Neuronal stem cell (in vitro differentiated cells): ENCODE measurements at regions not wholly inside any gene's neighbourhood (a gene's known extent, or its start where the extent isn't known, plus 50 kb on each side); places are given as distances from the start of the nearest gene placed in this dataset.

Experiments used
- DNase-seq: peaks from one replicate; pipeline ENCODE4 v3.0.0-alpha.2; 2013; ENCODE audit warnings: low spot score
- H2AFZ ChIP-seq: one replicate; pipeline ENCODE4 v1.6.1; 2013; ENCODE audit warnings: mild to moderate bottlenecking, low read length, inconsistent platforms
- H2AK5ac ChIP-seq: 2 replicates; pipeline ENCODE4 v1.6.1; 2013; ENCODE audit warnings: low read depth, mild to moderate bottlenecking, inconsistent platforms, low read length, moderate library complexity, mixed read lengths
- H2BK120ac ChIP-seq: 2 replicates; pipeline ENCODE4 v1.6.1; 2013; ENCODE audit warnings: low read depth, mild to moderate bottlenecking, inconsistent platforms, low read length, moderate library complexity, mixed read lengths
- H2BK12ac ChIP-seq: one replicate; pipeline ENCODE4 v1.6.1; 2013; ENCODE audit warnings: low read length, inconsistent platforms
- H2BK15ac ChIP-seq: 2 replicates; pipeline ENCODE4 v1.6.1; 2013; ENCODE audit warnings: mild to moderate bottlenecking, low read length, inconsistent platforms, mixed read lengths
- H2BK5ac ChIP-seq: one replicate; pipeline ENCODE4 v1.6.1; 2013; ENCODE audit warnings: inconsistent platforms, mild to moderate bottlenecking, low read length, moderate library complexity
- H3K14ac ChIP-seq: one replicate; pipeline ENCODE4 v1.6.1; 2013; ENCODE audit warnings: low read length, inconsistent platforms
- H3K18ac ChIP-seq: 2 replicates; pipeline ENCODE4 v1.6.1; 2013; ENCODE audit warnings: low read length, inconsistent platforms
- H3K23ac ChIP-seq: 2 replicates; pipeline ENCODE4 v1.6.1; 2013; ENCODE audit warnings: low read depth, mild to moderate bottlenecking, mixed read lengths, low read length, inconsistent platforms; ENCODE audit not compliant: poor library complexity
- H3K27ac ChIP-seq: replicated peaks from 3 replicates; pipeline ENCODE4 v1.5.1; 2013; ENCODE audit warnings: low read length, inconsistent platforms
- H3K27me3 ChIP-seq, 3 experiments: 2 replicates each; pipeline ENCODE4 v1.6.1; 2013; ENCODE audit warnings: low read length in 3 of 3, mild to moderate bottlenecking in 2 of 3, inconsistent platforms in 1 of 3, low read depth in 1 of 3, mixed read lengths in 1 of 3, moderate library complexity in 1 of 3; ENCODE audit not compliant: control insufficient read depth in 3 of 3, insufficient read depth in 3 of 3
- H3K36me3 ChIP-seq, 2 donors: replicated peaks in 1 of 2; 2 replicates each; pipeline ENCODE4 v1.6.1; 2013; ENCODE audit warnings: low read length in 2 of 2; ENCODE audit not compliant: control insufficient read depth in 2 of 2, insufficient read depth in 2 of 2
- H3K4ac ChIP-seq: 2 replicates; pipeline ENCODE4 v1.6.1; 2013; ENCODE audit warnings: inconsistent platforms, mild to moderate bottlenecking, low read length, moderate library complexity
- H3K4me1 ChIP-seq, 2 donors: 1 replicate in 1 of 2; 2 replicates in 1 of 2; pipeline ENCODE4 v1.6.1; 2013; ENCODE audit warnings: low read length in 2 of 2, low read depth in 1 of 2; ENCODE audit not compliant: control insufficient read depth in 2 of 2, insufficient read depth in 1 of 2
- H3K4me2 ChIP-seq: one replicate; pipeline ENCODE4 v1.6.1; 2013; ENCODE audit warnings: mild to moderate bottlenecking, low read length, inconsistent platforms; ENCODE audit not compliant: insufficient read depth, poor library complexity, severe bottlenecking
- H3K4me3 ChIP-seq, 2 donors: 2 replicates each; pipeline ENCODE4 v1.5.1; 2013; ENCODE audit warnings: low read length in 2 of 2, mild to moderate bottlenecking in 2 of 2, inconsistent platforms in 1 of 2, moderate library complexity in 1 of 2
- H3K79me1 ChIP-seq: one replicate; pipeline ENCODE4 v1.6.1; 2013; ENCODE audit warnings: low read depth, mild to moderate bottlenecking, inconsistent platforms, low read length, moderate library complexity
- H3K9ac ChIP-seq: one replicate; pipeline ENCODE4 v1.6.1; 2013; ENCODE audit warnings: mild to moderate bottlenecking, low read depth, low read length, inconsistent platforms; ENCODE audit not compliant: poor library complexity
- H3K9me3 ChIP-seq, 2 donors: replicated peaks in 1 of 2; 2 replicates each; pipeline versions ENCODE3 to v1.6.1; 2013; ENCODE audit warnings: low read length in 2 of 2, mild to moderate bottlenecking in 2 of 2, inconsistent platforms in 1 of 2, low read depth in 1 of 2, mixed read lengths in 1 of 2, moderate library complexity in 1 of 2; ENCODE audit not compliant: control insufficient read depth in 2 of 2, insufficient read depth in 1 of 2
- H4K8ac ChIP-seq: one replicate; pipeline ENCODE4 v1.6.1; 2013; ENCODE audit warnings: low read depth, mild to moderate bottlenecking, inconsistent platforms, low read length, moderate library complexity
- H4K91ac ChIP-seq: one replicate; pipeline ENCODE4 v1.6.1; 2013; ENCODE audit warnings: low read length, low read depth, mild to moderate bottlenecking, inconsistent platforms; ENCODE audit not compliant: poor library complexity
- whole genome bisulfite sequencing, 2 donors: extraction: QIAGEN DNeasy Blood & Tissue Kit; methylation state at CpG; one replicate each; pipeline ENCODE4 v1.1.7; 2013; ENCODE audit warnings: missing lambda C conversion rate in 2 of 2, mixed read lengths in 1 of 2; ENCODE audit not compliant: insufficient read length in 2 of 2, insufficient replicate concordance in 1 of 2; ENCODE audit errors: extremely low coverage in 2 of 2; 5-methylcytosine and 5-hydroxymethylcytosine counted together

- Histone ChIP-seq H3K4ac (no peak overlapping the region), H3K4me2 (no peak overlapping the region), H3K4me3 (no peak overlapping the region), H3K79me1 (no peaks in the 10 kb centered on the region), H3K23ac (no peak overlapping the region), H2BK5ac (no peak overlapping the region), H3K18ac (no peak overlapping the region), H3K9ac (no peak overlapping the region), H3K4me1 (no peaks in the 10 kb centered on the region), H4K8ac (no peak overlapping the region), H2BK120ac (no peak overlapping the region), H3K36me3 (no peaks in the 10 kb centered on the region), H3K14ac (no peak overlapping the region), H2BK12ac (no peak overlapping the region), H2BK15ac (no peak overlapping the region), H3K27ac (no peak overlapping the region), H2AFZ (no peak overlapping the region), H2AK5ac (no peak overlapping the region), H3K9me3 (no peaks in the 10 kb centered on the region), H4K91ac (no peak overlapping the region), H3K27me3 (no peaks in the 10 kb centered on the region)
- DNase-seq: no peak
- no CpG with 5 or more reads among the region's 2 CpGs for WGBS, 2 donors
Measured at GRCh38 chr2:150219861-150220260, 267.6 kb downstream of the RND3 start.

GRCh38 chr2:150215041-150215440 is 272.4 kb downstream of the RND3 start:
- Histone ChIP-seq H2BK120ac (no peak overlapping the region), H3K27ac (no peak overlapping the region), H2BK5ac (no peak overlapping the region), H3K9me3 (no peaks in the 10 kb centered on the region), H3K9ac (no peak overlapping the region), H4K8ac (no peak overlapping the region), H4K91ac (no peak overlapping the region), H2BK12ac (no peak overlapping the region), H3K18ac (no peak overlapping the region), H3K4me3 (no peak overlapping the region), H2BK15ac (no peak overlapping the region), H3K4ac (no peak overlapping the region), H3K23ac (no peak overlapping the region), H3K36me3 (no peaks in the 10 kb centered on the region), H3K4me2 (no peak overlapping the region), H3K79me1 (no peaks in the 10 kb centered on the region), H3K27me3 (no peaks in the 10 kb centered on the region), H2AK5ac (no peak overlapping the region), H2AFZ (no peak overlapping the region), H3K14ac (no peak overlapping the region), H3K4me1 (peaks cover 7 to 9% of the 10 kb centered on the region in 2 donors)
- WGBS, 2 donors: no CpG with 5 or more reads among the region's 1 CpG
- no peak for DNase-seq

DNA sequence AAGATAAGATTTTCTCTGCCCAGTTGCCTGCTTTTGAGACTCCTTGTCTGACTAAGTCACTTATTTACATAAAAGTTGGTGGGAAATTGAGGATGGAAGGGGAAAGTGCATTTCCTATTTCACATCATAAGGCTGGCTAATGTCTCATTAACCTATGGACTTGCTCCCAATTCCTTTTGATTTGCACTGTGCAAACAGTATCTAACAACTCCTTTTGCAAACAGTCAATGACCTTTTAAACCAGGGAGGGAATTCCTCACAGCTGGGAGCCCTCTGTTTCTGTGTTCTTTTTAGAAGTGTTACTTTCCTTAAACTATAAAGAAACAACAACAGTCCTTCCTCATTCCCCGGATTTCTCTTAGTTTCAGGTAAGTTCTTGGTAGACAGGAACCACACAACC is 272.8 kb downstream of the RND3 start:
- no peak overlapping the region for H3K18ac ChIP-seq
- no peaks in the 10 kb centered on the region for H3K9me3 ChIP-seq
- no peaks in the 10 kb centered on the region for H3K36me3 ChIP-seq
- H2BK120ac ChIP-seq: no peak overlapping the region
- H3K4ac ChIP-seq: no peak overlapping the region
- no peak overlapping the region for H2BK15ac ChIP-seq
- H4K8ac ChIP-seq: no peak overlapping the region
- H2AFZ ChIP-seq: no peak overlapping the region
- H3K27ac ChIP-seq: no peak overlapping the region
- H3K14ac ChIP-seq: no peak overlapping the region
- no peak overlapping the region for H3K4me3 ChIP-seq
- H3K4me1 ChIP-seq: peaks cover 7 to 9% of the 10 kb centered on the region in 2 donors
- no peak overlapping the region for H2BK5ac ChIP-seq
- no peak overlapping the region for H3K4me2 ChIP-seq
- peak; percentile 17 for DNase-seq
- no peak overlapping the region for H2BK12ac ChIP-seq
- H3K27me3 ChIP-seq: no peaks in the 10 kb centered on the region
- no peak overlapping the region for H4K91ac ChIP-seq
- no CpG with 5 or more reads among the region's 1 CpG for WGBS, 2 donors
- no peaks in the 10 kb centered on the region for H3K79me1 ChIP-seq
- H3K9ac ChIP-seq: no peak overlapping the region
- H2AK5ac ChIP-seq: no peak overlapping the region
- no peak overlapping the region for H3K23ac ChIP-seq

GRCh38 chr2:150212722-150213171 is 274.7 kb downstream of the RND3 start:
- Histone ChIP-seq H3K27me3 (no peaks in the 10 kb centered on the region), H3K4me1 (peaks cover 7 to 9% of the 10 kb centered on the region in 2 donors), H3K4me2 (no peak overlapping the region), H3K79me1 (no peaks in the 10 kb centered on the region), H3K23ac (no peak overlapping the region), H3K9ac (no peak overlapping the region), H2AK5ac (no peak overlapping the region), H2BK5ac (no peak overlapping the region), H3K4ac (no peak overlapping the region), H3K14ac (no peak overlapping the region), H3K36me3 (no peaks in the 10 kb centered on the region), H2BK15ac (no peak overlapping the region), H2AFZ (peak overlapping the region; percentile 20), H3K27ac (no peak overlapping the region), H3K9me3 (no peaks in the 10 kb centered on the region), H2BK120ac (no peak overlapping the region), H4K91ac (no peak overlapping the region), H3K18ac (no peak overlapping the region), H4K8ac (no peak overlapping the region), H3K4me3 (no peak overlapping the region), H2BK12ac (no peak overlapping the region)
- no CpG with 5 or more reads among the region's 4 CpGs for WGBS, 2 donors
- DNase-seq: no peak
